Gastrocnemius medialis (tissue), 4 donors: ENCODE measurements at regions not wholly inside any gene's neighbourhood (a gene's known extent, or its start where the extent isn't known, plus 50 kb on each side); places are given as distances from the start of the nearest gene placed in this dataset.

ENCODE experiments used
- CTCF ChIP-seq, 5 experiments: fragments of 450-650 bp in 3 of 5; fragments of 200-600 bp in 2 of 5; sonication (generic) in 2 of 5; IDR thresholded peaks in 4 of 5; conservative IDR thresholded peaks in 1 of 5; 1 replicate in 4 of 5; 2 replicates in 1 of 5; pipeline ENCODE4 v1.5.1; 2016 to 2019; ENCODE audit warnings: antibody characterized with exemption in 5 of 5, mild to moderate bottlenecking in 3 of 5, moderate library complexity in 3 of 5
- POLR2A ChIP-seq, 2 donors: fragments of 450-650 bp; IDR thresholded peaks; one replicate each; pipeline ENCODE4 v1.6.1; 2017; ENCODE audit warnings: antibody characterized with exemption in 2 of 2, mild to moderate bottlenecking in 2 of 2, moderate library complexity in 2 of 2

- TF ChIP-seq POLR2A (IDR thresholded peaks at IDR 0.05) = no peak
- TF ChIP-seq CTCF (IDR thresholded peaks at IDR 0.05 in 4 of 5, conservative IDR thresholded peaks at IDR 0.05 in 1 of 5) = no peak
These were observed 182.2 kb upstream of the CDH2 start for GRCh38 chr18:28359176-28359575.
